Kidney (tissue), 13 donors: ENCODE measurements at regions not wholly inside any gene's neighbourhood (a gene's known extent, or its start where the extent isn't known, plus 50 kb on each side); places are given as distances from the start of the nearest gene placed in this dataset.

Source experiments
- DNase-seq, 5 donors: peaks; one replicate each; pipeline ENCODE4 v3.0.0-alpha.2; 2013 to 2020
- FAIRE-seq: peaks from 2 replicates; lab custom pipeline; 2012; peaks lifted over from hg19 to GRCh38; lab: Jason Lieb, UNC
- H3K27ac ChIP-seq, 2 donors: one replicate each; pipeline ENCODE4 v1.7.0; 2013; ENCODE audit warnings: low read depth in 2 of 2, low read length in 2 of 2, inconsistent platforms in 1 of 2
- H3K27me3 ChIP-seq: one replicate; pipeline ENCODE4 v1.7.1; 2013; ENCODE audit warnings: low read length, inconsistent platforms; ENCODE audit not compliant: control insufficient read depth, insufficient read depth
- H3K36me3 ChIP-seq, 3 donors: one replicate each; pipeline versions ENCODE4 v1.7.0 to v1.7.1; 2013; ENCODE audit warnings: low read length in 3 of 3, control low read depth in 1 of 3, inconsistent platforms in 1 of 3; ENCODE audit not compliant: insufficient read depth in 3 of 3, control insufficient read depth in 2 of 3
- H3K4me1 ChIP-seq, 3 donors: one replicate each; pipeline versions ENCODE4 v1.7.0 to v1.7.1; 2013; ENCODE audit warnings: low read length in 3 of 3, inconsistent platforms in 1 of 3, low read depth in 1 of 3; ENCODE audit not compliant: control insufficient read depth in 2 of 3, insufficient read depth in 2 of 3
- H3K4me3 ChIP-seq, 3 donors: one replicate each; pipeline versions ENCODE4 v1.7.0 to v1.8.1; 2013; ENCODE audit warnings: low read length in 3 of 3, control low read depth in 1 of 3, inconsistent platforms in 1 of 3
- H3K9ac ChIP-seq, 3 donors: one replicate each; pipeline versions ENCODE4 v1.7.0 to v1.7.1; 2013; ENCODE audit warnings: low read length in 3 of 3, control low read depth in 1 of 3, inconsistent platforms in 1 of 3
- H3K9me3 ChIP-seq, 3 donors: one replicate each; pipeline versions ENCODE4 v1.7.0 to v1.7.1; 2013; ENCODE audit warnings: low read length in 3 of 3, control low read depth in 1 of 3, inconsistent platforms in 1 of 3; ENCODE audit not compliant: control insufficient read depth in 2 of 3, insufficient read depth in 1 of 3
- CTCF ChIP-seq: IDR thresholded peaks from 3 replicates; pipeline ENCODE4 v1.5.1; 2012; ENCODE audit warnings: mild to moderate bottlenecking, moderate library complexity, borderline replicate concordance; ENCODE audit not compliant: insufficient read depth; ENCODE audit errors: extremely low read depth
- intact Hi-C: fragments of 100-400 bp; cut with DNase I; formaldehyde crosslinking; loops from one replicate; pipeline ENCODE4 v1.11.1; 2022
- donor health status: control.
- donor health status: control.
- donor health status: control.
- donor health status: control.
- donor health status: control.
- donor health status: DM: yes; HTN: yes; CAD: no.
- donor health status: Normal renal cell carcinoma (clear cell type).

DNA sequence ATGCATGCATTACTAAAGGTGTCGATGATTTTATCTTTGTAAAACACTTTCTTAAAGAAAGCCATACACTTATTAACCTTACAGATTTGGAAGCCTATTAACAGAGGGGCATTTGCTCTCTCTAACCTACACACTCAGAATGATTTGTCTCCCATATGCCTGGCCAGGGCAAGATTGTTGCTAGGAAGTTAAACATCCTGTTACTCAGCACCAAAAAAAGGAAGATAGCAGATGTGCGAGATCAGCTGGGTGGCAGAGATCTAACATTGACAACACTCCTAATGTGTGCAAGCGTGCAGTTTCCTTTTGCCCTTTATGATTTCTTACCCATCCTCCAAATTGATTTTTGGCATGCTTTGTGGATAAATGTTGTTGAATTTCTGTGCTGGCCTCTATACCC is 73.9 kb upstream of the TMEM108 start:
- Histone ChIP-seq H3K4me1 (no peaks in the 10 kb centered on the region), H3K27ac (no peak overlapping the region), H3K36me3 (no peaks in the 10 kb centered on the region), H3K9me3 (no peaks in the 10 kb centered on the region), H3K27me3 (no peaks in the 10 kb centered on the region), H3K4me3 (no peak overlapping the region), H3K9ac (no peak overlapping the region)
- DNase-seq (peak in 1 of 5 donors; percentile 8), FAIRE-seq (no peak)
- intact Hi-C loops: no loop called here
- no peak for TF ChIP-seq CTCF

GRCh38 chr3:132963786-132964185 is 74.4 kb upstream of the TMEM108 start:
- H3K4me1 ChIP-seq: no peaks in the 10 kb centered on the region
- FAIRE-seq: no peak
- TF ChIP-seq CTCF: no peak
- no peak overlapping the region for H3K27ac ChIP-seq
- H3K36me3 ChIP-seq: no peaks in the 10 kb centered on the region
- H3K4me3 ChIP-seq: no peak overlapping the region
- DNase-seq: no peak
- intact Hi-C loops: no loop called here
- no peaks in the 10 kb centered on the region for H3K27me3 ChIP-seq
- H3K9ac ChIP-seq: no peak overlapping the region
- H3K9me3 ChIP-seq: no peaks in the 10 kb centered on the region

DNA sequence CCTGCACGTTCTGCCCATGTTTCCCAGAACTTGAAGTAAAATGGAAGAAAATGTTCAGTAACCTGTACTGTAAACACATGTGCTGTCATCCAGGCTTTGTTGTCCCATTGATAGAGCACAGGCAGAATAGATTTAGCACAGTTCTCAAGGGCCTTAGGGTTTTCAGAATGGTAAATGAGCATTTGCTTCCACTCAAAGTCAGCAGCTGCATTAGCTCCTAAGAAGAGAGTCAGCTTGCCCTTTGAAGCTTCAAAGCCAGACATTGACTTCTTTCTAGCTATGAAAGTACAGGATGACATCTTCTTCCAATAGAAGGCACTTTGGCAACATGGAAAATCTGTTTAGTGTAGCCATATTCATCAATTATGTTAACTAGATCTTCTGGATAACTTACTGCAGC is 76.2 kb upstream of the TMEM108 start:
- H3K27ac ChIP-seq: no peak overlapping the region
- FAIRE-seq (no peak), DNase-seq (peak in 2 of 5 donors; percentile 7 to 57)

More for the DNA sequence above, 76.2 kb upstream of the TMEM108 start:
- no peak for TF ChIP-seq CTCF
- Histone ChIP-seq H3K9me3 (no peaks in the 10 kb centered on the region), H3K4me1 (no peaks in the 10 kb centered on the region), H3K27me3 (no peaks in the 10 kb centered on the region), H3K9ac (no peak overlapping the region), H3K4me3 (no peak overlapping the region), H3K36me3 (no peaks in the 10 kb centered on the region)
- intact Hi-C loops: no loop called here
